ENCODE measurements at regions not wholly inside any gene's neighbourhood (a gene's known extent, or its start where the extent isn't known, plus 50 kb on each side); places are given as distances from the start of the nearest gene placed in this dataset.
"Not testable (repeated sequence)": the region's sequence is repeated elsewhere in the genome, so short reads cannot be mapped to it uniquely, and the experiment has no call there.

GRCh38 chr4:49523816-49524765 is 538.0 kb downstream of the CWH43 start:
- TF ChIP-seq HDGF (IDR thresholded peaks at IDR 0.05; ENCODE audit: borderline replicate concordance); BHLHE40 (IDR thresholded peaks at IDR 0.05; ENCODE audit: borderline replicate concordance); ELF4 (IDR thresholded peaks at IDR 0.05); LEF1 (IDR thresholded peaks at IDR 0.05; ENCODE audit: borderline replicate concordance); NFRKB (IDR thresholded peaks at IDR 0.05); SP1 (IDR thresholded peaks at IDR 0.05); FOXM1 (IDR thresholded peaks at IDR 0.05; ENCODE audit: borderline replicate concordance); SUZ12 (IDR thresholded peaks at IDR 0.05); FOXA1 (IDR thresholded peaks at IDR 0.05): not testable (repeated sequence)
- TF ChIP-seq, protein P1, sequence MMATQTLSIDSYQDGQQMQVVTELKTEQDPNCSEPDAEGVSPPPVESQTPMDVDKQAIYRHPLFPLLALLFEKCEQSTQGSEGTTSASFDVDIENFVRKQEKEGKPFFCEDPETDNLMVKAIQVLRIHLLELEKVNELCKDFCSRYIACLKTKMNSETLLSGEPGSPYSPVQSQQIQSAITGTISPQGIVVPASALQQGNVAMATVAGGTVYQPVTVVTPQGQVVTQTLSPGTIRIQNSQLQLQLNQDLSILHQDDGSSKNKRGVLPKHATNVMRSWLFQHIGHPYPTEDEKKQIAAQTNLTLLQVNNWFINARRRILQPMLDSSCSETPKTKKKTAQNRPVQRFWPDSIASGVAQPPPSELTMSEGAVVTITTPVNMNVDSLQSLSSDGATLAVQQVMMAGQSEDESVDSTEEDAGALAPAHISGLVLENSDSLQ (IDR thresholded peaks at IDR 0.05) = not testable (repeated sequence)

Data from HEK293T (cell line).